HG03469 (cell line): ENCODE measurements at regions not wholly inside any gene's neighbourhood (a gene's known extent, or its start where the extent isn't known, plus 50 kb on each side); places are given as distances from the start of the nearest gene placed in this dataset.

Source experiments
- ATAC-seq: cut with Tn5 transposase; IDR thresholded peaks from one replicate; pipeline ENCODE4 v1.9.1; 2021; ENCODE audit warnings: mild to moderate bottlenecking, moderate library complexity, moderate number of reproducible peaks; ENCODE audit not compliant: unreplicated experiment

GRCh38 chr6:26214803-26215584 is 127.8 kb downstream of the HFE start:
- no peak for ATAC-seq

- peak; percentile 3 for ATAC-seq
These were observed 128.5 kb downstream of the HFE start for GRCh38 chr6:26215585-26216358.

DNA sequence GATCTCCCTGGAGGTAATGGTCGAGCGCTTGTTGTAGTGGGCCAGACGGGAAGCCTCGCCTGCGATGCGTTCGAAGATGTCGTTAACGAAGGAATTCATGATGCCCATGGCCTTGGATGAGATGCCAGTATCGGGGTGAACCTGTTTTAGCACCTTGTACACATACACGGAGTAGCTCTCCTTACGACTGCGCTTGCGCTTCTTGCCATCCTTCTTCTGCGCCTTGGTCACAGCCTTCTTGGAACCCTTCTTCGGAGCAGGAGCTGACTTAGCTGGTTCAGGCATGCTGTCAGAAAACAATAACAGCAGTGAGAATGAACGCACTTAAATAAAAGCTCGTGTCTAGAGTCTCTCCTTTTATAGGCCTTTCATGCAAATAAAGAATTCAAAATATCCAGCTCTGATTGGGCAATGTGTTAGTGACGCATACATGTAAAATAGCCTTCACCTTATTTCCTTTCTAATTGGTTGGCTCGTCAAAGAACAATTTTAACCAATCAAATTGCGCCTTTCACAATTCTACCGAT is 129.2 kb downstream of the HFE start:
- ATAC-seq, result peak; percentile 68

DNA sequence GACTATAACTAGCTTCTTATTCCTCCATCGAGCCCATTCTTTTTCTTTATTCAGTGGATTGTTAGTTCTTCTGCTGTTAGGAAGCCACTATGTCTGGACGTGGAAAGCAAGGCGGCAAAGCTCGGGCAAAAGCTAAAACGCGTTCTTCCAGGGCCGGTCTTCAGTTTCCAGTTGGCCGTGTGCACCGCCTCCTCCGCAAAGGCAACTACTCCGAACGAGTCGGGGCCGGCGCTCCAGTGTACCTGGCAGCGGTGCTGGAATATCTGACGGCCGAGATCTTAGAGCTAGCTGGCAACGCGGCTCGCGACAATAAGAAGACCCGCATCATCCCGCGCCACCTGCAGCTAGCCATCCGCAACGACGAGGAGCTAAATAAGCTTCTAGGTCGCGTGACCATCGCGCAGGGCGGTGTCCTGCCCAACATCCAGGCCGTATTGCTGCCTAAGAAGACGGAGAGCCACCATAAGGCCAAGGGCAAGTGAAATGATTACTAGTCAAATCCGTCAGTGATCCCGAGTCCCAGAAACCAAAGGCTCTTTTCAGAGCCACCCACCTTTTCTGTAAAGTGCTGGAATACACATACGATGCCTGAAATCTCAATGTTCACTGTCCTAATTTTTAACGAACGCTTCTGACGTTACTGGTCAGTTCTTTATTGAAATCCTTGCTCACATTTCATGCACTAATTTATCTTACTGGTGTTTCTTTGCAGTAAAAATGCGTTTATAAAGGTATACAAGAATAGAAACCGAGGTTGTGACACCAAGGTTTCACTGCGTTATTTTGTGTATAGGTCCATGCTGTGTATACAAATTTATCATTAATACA is 129.9 kb downstream of the HFE start:
- peak; percentile 14 for ATAC-seq

DNA sequence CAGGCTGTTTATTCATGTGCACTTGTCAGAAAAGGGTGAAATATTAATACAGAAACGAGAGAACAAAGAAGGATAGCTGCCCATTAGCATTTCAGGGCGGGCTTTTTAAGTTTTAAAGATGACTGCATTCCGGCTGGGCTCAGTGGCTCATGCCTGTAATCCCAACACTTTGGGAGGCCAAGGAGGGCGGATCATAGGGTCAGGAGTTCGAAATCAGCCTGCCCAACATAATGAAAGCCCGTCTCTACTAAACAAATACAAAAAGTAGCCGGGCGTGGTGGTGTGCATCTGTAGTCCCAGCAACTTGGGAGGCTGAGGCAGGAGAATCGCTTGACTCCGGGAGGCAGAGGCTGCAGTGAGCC is 130.5 kb downstream of the HFE start:
- no peak for ATAC-seq

- ATAC-seq, result no peak
These were observed 131.6 kb downstream of the HFE start for GRCh38 chr6:26218824-26219223.

- no peak for ATAC-seq
These were observed 133.1 kb downstream of the HFE start for GRCh38 chr6:26220145-26220970.

DNA sequence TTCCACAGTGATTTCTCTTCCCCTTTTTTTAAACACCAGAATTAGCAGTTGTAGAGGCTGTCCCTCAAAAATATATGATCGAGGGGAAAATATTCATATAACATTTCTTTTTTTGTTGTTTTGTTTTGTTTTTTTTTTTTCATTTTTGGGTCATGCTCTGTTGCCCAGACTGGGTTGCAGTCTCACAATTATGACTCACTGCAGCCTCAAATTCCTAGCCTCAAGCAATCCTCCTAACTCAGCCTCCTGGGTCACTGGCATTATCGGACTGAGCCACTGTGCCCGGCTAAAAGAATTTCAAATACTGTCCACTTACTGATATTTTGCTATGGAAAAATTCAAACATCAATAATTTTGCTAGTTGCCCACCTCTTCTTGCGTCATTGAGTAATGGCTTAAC is 134.0 kb downstream of the HFE start:
- ATAC-seq, result no peak

DNA sequence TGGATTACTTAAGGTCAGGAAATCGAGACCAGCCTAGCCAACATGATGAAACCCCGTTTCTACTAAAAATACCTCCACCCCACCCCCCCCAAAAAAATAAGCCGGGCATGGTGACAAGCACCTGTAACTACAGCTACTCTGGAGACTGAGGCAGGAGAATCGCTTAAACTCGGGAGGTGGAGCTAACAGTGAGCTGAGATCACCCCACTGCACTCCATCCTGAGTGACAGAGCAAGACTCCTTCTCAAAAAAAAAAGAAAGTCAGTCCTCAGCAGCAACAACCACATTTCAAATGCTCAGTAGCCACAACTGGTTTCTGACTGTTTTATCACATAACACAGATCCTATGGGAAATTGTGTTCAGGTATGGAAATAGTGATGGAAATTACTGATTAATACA is 135.3 kb downstream of the HFE start:
- ATAC-seq, result no peak

- no peak for ATAC-seq
These were observed 136.0 kb downstream of the HFE start for GRCh38 chr6:26223228-26223627.

- peak; percentile 50 for ATAC-seq
These were observed 136.7 kb downstream of the HFE start for GRCh38 chr6:26223650-26224546.

DNA sequence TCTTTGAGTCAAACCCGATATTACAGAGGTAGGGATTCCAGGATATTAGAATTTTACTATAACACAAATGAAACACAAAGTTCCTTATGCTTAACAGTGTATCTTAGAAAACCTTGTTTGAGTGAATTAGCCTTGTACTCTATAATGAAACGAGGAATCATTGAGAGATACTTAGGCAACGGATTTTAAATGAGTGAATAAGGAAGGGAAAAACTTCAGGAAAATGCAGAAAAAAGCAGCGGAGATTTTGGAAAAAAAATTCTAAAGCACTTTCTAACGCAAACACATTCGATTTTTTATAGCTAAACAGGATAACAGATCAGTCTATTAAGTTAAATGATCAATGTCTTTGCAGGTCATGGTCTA is 137.3 kb downstream of the HFE start:
- no peak for ATAC-seq

GRCh38 chr6:26224940-26225847 is 138.0 kb downstream of the HFE start:
- no peak for ATAC-seq

- no peak for ATAC-seq
These were observed 138.8 kb downstream of the HFE start for GRCh38 chr6:26225848-26226578.

DNA sequence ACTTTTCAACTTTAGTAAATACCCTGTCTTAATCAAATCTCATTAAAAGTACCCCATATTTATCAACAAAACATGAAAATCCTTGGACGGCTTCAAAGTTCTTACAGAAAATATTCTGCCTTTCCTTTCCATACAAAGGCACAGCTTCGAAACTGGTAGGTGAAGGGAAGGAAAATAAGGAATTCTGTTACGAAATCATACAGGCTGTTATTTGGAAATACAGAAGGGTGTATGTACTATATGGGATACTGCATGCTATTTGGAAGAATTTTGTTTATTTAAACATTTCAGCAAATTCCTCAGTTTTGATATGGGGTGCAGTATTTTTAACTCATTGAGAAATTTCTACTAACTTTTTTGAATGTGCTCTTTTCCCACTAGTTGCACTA is 138.4 kb upstream of the BTN3A2 start:
- ATAC-seq, result no peak

GRCh38 chr6:26230351-26230750 is 134.6 kb upstream of the BTN3A2 start:
- no peak for ATAC-seq

DNA sequence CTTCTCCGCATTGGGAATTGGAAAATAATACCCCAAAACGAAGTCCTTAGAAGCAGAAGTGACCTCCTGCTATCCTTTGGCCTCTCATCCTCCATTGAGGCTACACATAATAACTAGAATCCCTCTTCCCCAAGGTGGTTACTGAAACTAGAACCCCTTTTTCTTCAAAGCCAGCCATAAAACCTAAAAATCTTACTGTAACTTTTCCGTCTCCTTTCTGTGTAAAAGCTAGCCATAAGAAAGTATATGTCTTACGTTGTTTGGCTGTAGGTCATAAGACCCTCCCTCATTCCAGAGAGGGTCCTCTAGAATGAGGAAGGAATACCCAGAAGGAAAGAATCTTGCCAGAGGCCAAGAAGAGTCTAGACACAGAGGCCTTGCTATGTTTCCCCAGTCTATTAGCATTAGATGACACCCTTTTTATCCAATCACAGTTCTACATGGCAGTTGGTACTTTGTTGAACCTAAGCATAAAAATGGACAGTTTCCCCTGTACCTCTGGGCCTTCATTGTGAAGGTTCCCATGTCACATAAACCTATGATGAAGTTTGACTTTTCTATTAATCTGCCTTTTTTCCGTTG is 133.9 kb upstream of the BTN3A2 start:
- ATAC-seq, result no peak
